Naive thymus-derived CD4-positive, alpha-beta T cell (primary cell): ENCODE measurements at regions not wholly inside any gene's neighbourhood (a gene's known extent, or its start where the extent isn't known, plus 50 kb on each side); places are given as distances from the start of the nearest gene placed in this dataset.
A peak's percentile ranks its signal among the peaks of the same experiment; 100 is the strongest.

Experiments used
- ATAC-seq: fragments of 150-1000 bp; cut with Tn5 transposase; 2 replicates; pipeline ENCODE4 v1.10.0; 2021; ENCODE audit warnings: mild to moderate bottlenecking, moderate library complexity
- CTCF ChIA-PET: fragments of 350-600 bp; sonication (Branson Sonifier 250); formaldehyde crosslinking; loops from one replicate; lab custom pipeline; 2021; ENCODE audit warnings: antibody characterized with exemption; lab: Charles Lee
- POLR2A ChIA-PET: fragments of 350-600 bp; sonication (Branson Sonifier 250); formaldehyde crosslinking; loops from one replicate; lab custom pipeline; 2021; ENCODE audit warnings: antibody characterized with exemption, inconsistent platforms; lab: Charles Lee
- DNase-seq, 9 donors: peaks; one replicate each; pipeline versions ENCODE4 v3.0.0 to v3.0.0-alpha.2; 2020 to 2022; ENCODE audit warnings: mixed read lengths in 1 of 9
- H3K27ac ChIP-seq: one replicate; pipeline ENCODE4 v1.7.0; 2013; ENCODE audit warnings: mild to moderate bottlenecking, low read depth, low read length, moderate library complexity
- H3K27me3 ChIP-seq, 2 donors: one replicate each; pipeline ENCODE4 v1.7.0; 2013; ENCODE audit warnings: low read length in 2 of 2, mild to moderate bottlenecking in 2 of 2, moderate library complexity in 2 of 2; ENCODE audit not compliant: control insufficient read depth in 2 of 2, insufficient read depth in 2 of 2
- H3K36me3 ChIP-seq, 3 experiments: 1 replicate in 2 of 3; 2 replicates in 1 of 3; pipeline ENCODE4 v1.7.0; 2013; ENCODE audit warnings: low read length in 3 of 3, mild to moderate bottlenecking in 3 of 3, moderate library complexity in 1 of 3; ENCODE audit not compliant: insufficient read depth in 3 of 3, control insufficient read depth in 2 of 3
- H3K4me1 ChIP-seq, 2 donors: one replicate each; pipeline ENCODE4 v1.7.0; 2013; ENCODE audit warnings: low read length in 2 of 2, mild to moderate bottlenecking in 2 of 2, moderate library complexity in 1 of 2; ENCODE audit not compliant: control insufficient read depth in 2 of 2, insufficient read depth in 2 of 2
- H3K4me3 ChIP-seq: 2 replicates; pipeline ENCODE4 v1.7.0; 2013; ENCODE audit warnings: mild to moderate bottlenecking, low read length
- H3K9me3 ChIP-seq, 3 experiments: 1 replicate in 2 of 3; 2 replicates in 1 of 3; pipeline ENCODE4 v1.7.0; 2013; ENCODE audit warnings: low read length in 3 of 3; ENCODE audit not compliant: control insufficient read depth in 2 of 3
- H3K27ac Mint-ChIP-seq, 9 donors: one replicate each; pipeline ENCODE4 v1.8.0; 2020 to 2022; ENCODE audit warnings: mixed read lengths in 9 of 9, mild to moderate bottlenecking in 8 of 9, moderate library complexity in 5 of 9, inconsistent platforms in 2 of 9
- H3K27me3 Mint-ChIP-seq, 5 donors: one replicate each; pipeline ENCODE4 v1.8.0; 2021 to 2022; ENCODE audit warnings: mixed read lengths in 5 of 5, mild to moderate bottlenecking in 1 of 5
- H3K36me3 Mint-ChIP-seq, 5 donors: one replicate each; pipeline ENCODE4 v1.8.0; 2020 to 2022; ENCODE audit warnings: mixed read lengths in 5 of 5, mild to moderate bottlenecking in 3 of 5, inconsistent platforms in 1 of 5
- H3K4me1 Mint-ChIP-seq, 7 donors: one replicate each; pipeline ENCODE4 v1.8.0; 2020 to 2022; ENCODE audit warnings: mixed read lengths in 7 of 7, mild to moderate bottlenecking in 3 of 7, inconsistent platforms in 1 of 7
- H3K4me3 Mint-ChIP-seq, 10 donors: one replicate each; pipeline ENCODE4 v1.8.0; 2020 to 2022; ENCODE audit warnings: mild to moderate bottlenecking in 10 of 10, mixed read lengths in 10 of 10, moderate library complexity in 6 of 10, inconsistent platforms in 2 of 10
- H3K9me3 Mint-ChIP-seq, 11 donors: one replicate each; pipeline ENCODE4 v1.8.0; 2020 to 2022; ENCODE audit warnings: mixed read lengths in 11 of 11, mild to moderate bottlenecking in 4 of 11, inconsistent platforms in 1 of 11, moderate library complexity in 1 of 11
- intact Hi-C, 2 donors: fragments of 100-400 bp; cut with micrococcal nuclease; formaldehyde crosslinking; loops; one replicate each; pipeline ENCODE4 v1.15.1; 2023

DNA sequence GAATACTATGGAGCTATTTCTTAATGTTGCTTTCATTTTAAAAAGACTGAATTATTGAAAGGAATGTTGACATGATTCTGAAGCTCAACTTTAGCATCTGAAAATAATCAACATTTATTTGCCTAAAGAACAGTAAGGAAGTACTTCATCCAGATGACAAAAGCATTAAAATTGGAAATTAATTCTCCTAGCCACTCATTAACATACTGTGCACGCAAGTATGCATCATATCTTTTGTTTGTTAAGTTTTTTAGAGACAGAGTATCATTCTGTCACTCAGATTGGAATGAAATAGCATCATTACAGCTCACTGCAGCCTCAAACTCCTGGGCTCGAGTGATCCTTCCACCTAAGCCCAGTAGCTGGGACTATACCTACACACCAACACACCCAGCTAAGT lies 632.1 kb upstream of the ALCAM start:
- peaks cover 0 to 7% (median 0%) of the 10 kb centered on the region in 5 donors for H3K27me3 Mint-ChIP-seq
- no peak for ATAC-seq
- H3K4me1 Mint-ChIP-seq = no peaks in the 10 kb centered on the region
- H3K4me3 ChIP-seq = no peak overlapping the region
- peaks cover 0 to 2% (median 0%) of the 10 kb centered on the region in 11 donors for H3K9me3 Mint-ChIP-seq
- ChIA-PET CTCF (no interaction called here), POLR2A (no interaction called here)
- no peaks in the 10 kb centered on the region for H3K36me3 ChIP-seq
- H3K27ac Mint-ChIP-seq = no peak overlapping the region
- DNase-seq = no peak
- intact Hi-C loops = no loop called here
- no peak overlapping the region for H3K4me3 Mint-ChIP-seq
- no peaks in the 10 kb centered on the region for H3K27me3 ChIP-seq
- no peak overlapping the region for H3K27ac ChIP-seq
- H3K36me3 Mint-ChIP-seq = no peaks in the 10 kb centered on the region
- H3K4me1 ChIP-seq = no peaks in the 10 kb centered on the region
- H3K9me3 ChIP-seq = no peaks in the 10 kb centered on the region

DNA sequence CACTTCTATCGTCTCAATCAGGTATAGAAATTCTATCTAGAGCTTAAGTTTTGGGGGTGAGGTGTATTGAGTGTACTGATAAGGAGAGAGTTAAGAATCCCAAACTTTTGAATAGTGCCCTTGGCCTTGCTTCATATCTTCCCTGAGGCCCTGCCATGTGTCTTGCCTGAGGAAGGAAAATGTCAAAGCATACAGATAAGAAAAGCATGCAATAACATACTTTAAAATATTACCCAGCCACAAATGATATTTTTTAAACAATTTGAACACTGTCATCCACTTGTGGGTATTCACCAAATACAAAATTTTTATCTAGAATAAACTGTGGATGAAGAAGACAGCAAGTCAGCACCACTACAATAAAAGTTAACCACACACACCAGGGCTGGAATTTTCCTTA lies 631.0 kb upstream of the ALCAM start:
- H3K4me1 Mint-ChIP-seq = no peaks in the 10 kb centered on the region
- no peak overlapping the region for H3K4me3 ChIP-seq
- no peaks in the 10 kb centered on the region for H3K4me1 ChIP-seq
- ChIA-PET POLR2A (no interaction called here), CTCF (interaction anchor here (0.7 kb wide), 1 partner anchor 1874 kb away, joined by 3 read pairs; no protein-coding TSS in a partner anchor)
- no peak for DNase-seq
- intact Hi-C loops = no loop called here
- no peak overlapping the region for H3K27ac ChIP-seq
- H3K9me3 Mint-ChIP-seq = no peaks in the 10 kb centered on the region
- no peak for ATAC-seq
- no peaks in the 10 kb centered on the region for H3K27me3 ChIP-seq
- peaks cover 0 to 7% (median 0%) of the 10 kb centered on the region in 5 donors for H3K27me3 Mint-ChIP-seq
- H3K36me3 ChIP-seq = no peaks in the 10 kb centered on the region
- H3K4me3 Mint-ChIP-seq = no peak overlapping the region
- no peak overlapping the region for H3K27ac Mint-ChIP-seq
- no peaks in the 10 kb centered on the region for H3K9me3 ChIP-seq
- no peaks in the 10 kb centered on the region for H3K36me3 Mint-ChIP-seq

DNA sequence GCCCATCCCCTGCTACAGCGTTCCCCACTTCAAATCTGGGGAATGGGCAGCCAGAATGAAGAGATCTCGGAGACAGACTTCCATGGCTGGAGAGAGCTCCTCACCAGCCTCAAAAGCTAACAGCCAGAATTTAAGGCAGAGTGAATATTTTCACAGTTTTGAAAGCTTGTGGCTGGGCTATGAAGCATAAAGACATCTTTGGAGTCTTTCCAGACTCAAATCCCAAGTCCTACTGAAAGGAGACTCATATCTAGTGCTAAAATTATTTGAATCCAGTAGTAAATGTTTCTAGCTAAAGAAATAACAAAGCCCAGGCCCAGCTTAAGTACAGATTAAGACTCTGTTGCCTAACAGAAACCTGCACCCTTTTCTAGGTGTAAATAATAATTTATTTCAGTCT lies 628.4 kb upstream of the ALCAM start:
- DNase-seq (no peak), ATAC-seq (no peak)
- H3K27ac Mint-ChIP-seq = no peak overlapping the region
- H3K27ac ChIP-seq = no peak overlapping the region
- peaks cover 0 to 3% (median 0%) of the 10 kb centered on the region in 11 donors for H3K9me3 Mint-ChIP-seq
- ChIA-PET POLR2A (no interaction called here), CTCF (no interaction called here)
- intact Hi-C loops = no loop called here
- H3K36me3 ChIP-seq = no peaks in the 10 kb centered on the region
- H3K4me3 ChIP-seq = no peak overlapping the region
- H3K27me3 ChIP-seq = no peaks in the 10 kb centered on the region
- no peak overlapping the region for H3K4me3 Mint-ChIP-seq
- H3K4me1 Mint-ChIP-seq = no peaks in the 10 kb centered on the region
- H3K4me1 ChIP-seq = no peaks in the 10 kb centered on the region
- H3K36me3 Mint-ChIP-seq = no peaks in the 10 kb centered on the region
- H3K9me3 ChIP-seq = no peaks in the 10 kb centered on the region
- peaks cover 0 to 7% (median 0%) of the 10 kb centered on the region in 5 donors for H3K27me3 Mint-ChIP-seq

DNA sequence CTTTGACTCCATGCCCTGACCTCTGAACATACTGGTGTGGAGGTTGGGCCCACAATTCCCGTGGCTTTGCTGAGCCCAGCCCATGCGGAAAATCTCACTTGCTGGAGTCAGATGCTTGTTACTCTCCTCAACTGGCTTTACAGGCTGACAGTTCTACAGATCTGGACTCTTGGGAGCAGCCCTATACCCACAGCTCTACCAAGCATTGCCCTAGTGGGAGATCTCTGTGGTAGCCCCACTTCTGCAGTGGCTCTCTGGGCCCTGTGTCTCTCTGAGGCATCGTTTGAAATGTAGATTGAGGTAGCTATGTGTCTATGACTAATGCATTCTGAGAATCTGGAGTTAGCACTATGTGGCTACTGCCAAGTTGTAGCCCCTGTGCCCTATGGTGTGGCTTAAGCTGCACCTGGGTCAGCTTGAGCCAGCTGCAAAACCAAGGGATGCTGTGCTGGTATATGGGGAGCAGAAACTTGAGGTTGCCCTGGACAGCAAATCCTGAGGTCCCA lies 625.8 kb upstream of the ALCAM start:
- H3K27me3 Mint-ChIP-seq = peaks cover 0 to 7% (median 0%) of the 10 kb centered on the region in 5 donors
- peaks cover 0 to 2% (median 0%) of the 10 kb centered on the region in 7 donors for H3K4me1 Mint-ChIP-seq
- CTCF ChIA-PET = no interaction called here
- no peaks in the 10 kb centered on the region for H3K4me1 ChIP-seq
- no peaks in the 10 kb centered on the region for H3K36me3 ChIP-seq
- H3K4me3 Mint-ChIP-seq = no peak overlapping the region
- no peaks in the 10 kb centered on the region for H3K9me3 ChIP-seq
- POLR2A ChIA-PET = no interaction called here
- H3K27me3 ChIP-seq = no peaks in the 10 kb centered on the region
- H3K36me3 Mint-ChIP-seq = no peaks in the 10 kb centered on the region
- no peak overlapping the region for H3K27ac Mint-ChIP-seq
- H3K27ac ChIP-seq = no peak overlapping the region
- no peak overlapping the region for H3K4me3 ChIP-seq
- H3K9me3 Mint-ChIP-seq = peaks cover 0 to 3% (median 0%) of the 10 kb centered on the region in 11 donors
- peak; percentile 26 for ATAC-seq
- intact Hi-C loops = no loop called here
- no peak for DNase-seq

DNA sequence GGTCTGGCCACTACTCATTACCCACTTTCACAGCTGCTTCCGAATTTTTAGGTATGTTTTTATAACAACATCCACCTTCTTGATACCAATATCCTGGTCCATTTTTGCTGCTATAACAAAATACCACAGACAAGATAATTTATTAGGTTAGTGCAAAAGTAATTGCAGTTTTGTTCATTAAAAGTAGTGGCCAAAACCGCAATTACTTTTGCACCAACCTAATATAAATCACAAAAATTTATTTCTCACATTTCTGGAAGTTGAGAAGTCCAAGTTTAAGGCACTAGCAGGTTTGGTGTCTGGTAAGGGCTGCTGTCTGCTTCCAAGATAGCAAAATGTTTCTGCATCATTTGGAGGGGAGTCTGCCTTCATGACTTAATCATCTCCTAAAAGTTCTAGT lies 624.7 kb upstream of the ALCAM start:
- ATAC-seq (no peak), DNase-seq (no peak)
- Mint-ChIP-seq H3K27ac (no peak overlapping the region), H3K36me3 (no peaks in the 10 kb centered on the region), H3K27me3 (peaks cover 0 to 6% (median 0%) of the 10 kb centered on the region in 5 donors), H3K4me3 (no peak overlapping the region), H3K9me3 (peaks cover 0 to 3% (median 0%) of the 10 kb centered on the region in 11 donors), H3K4me1 (peaks cover 0 to 2% (median 0%) of the 10 kb centered on the region in 7 donors)
- H3K4me3 ChIP-seq = no peak overlapping the region
- POLR2A ChIA-PET = no interaction called here
- H3K9me3 ChIP-seq = no peaks in the 10 kb centered on the region
- intact Hi-C loops = no loop called here
- CTCF ChIA-PET = no interaction called here
- no peaks in the 10 kb centered on the region for H3K36me3 ChIP-seq
- H3K27ac ChIP-seq = no peak overlapping the region
- H3K27me3 ChIP-seq = no peaks in the 10 kb centered on the region
- no peaks in the 10 kb centered on the region for H3K4me1 ChIP-seq

DNA sequence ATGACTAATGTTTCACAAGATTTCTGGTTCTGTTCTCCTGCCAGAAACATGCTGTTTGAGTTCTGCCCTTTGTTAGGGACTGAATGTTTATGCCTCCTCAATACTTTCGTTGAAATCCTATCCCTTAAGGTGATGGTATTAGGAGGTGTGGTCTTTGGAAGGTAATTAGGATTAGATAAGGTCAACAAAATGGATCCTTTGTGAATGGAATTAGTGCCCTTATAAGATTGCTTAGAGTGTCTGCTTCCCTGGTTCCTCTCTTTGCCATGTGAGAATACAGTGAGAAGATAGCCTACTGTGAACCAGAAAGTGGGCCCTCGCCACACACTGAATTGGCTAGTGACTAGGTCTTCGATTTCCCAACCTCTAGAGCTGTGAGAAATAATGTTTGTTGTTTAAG lies 621.4 kb upstream of the ALCAM start:
- ChIA-PET CTCF (no interaction called here), POLR2A (no interaction called here)
- Histone ChIP-seq H3K36me3 (no peaks in the 10 kb centered on the region), H3K4me3 (no peak overlapping the region), H3K4me1 (no peaks in the 10 kb centered on the region), H3K27ac (no peak overlapping the region), H3K27me3 (no peaks in the 10 kb centered on the region), H3K9me3 (no peaks in the 10 kb centered on the region)
- H3K4me3 Mint-ChIP-seq = no peak overlapping the region
- H3K9me3 Mint-ChIP-seq = peaks cover 0 to 3% (median 0%) of the 10 kb centered on the region in 11 donors
- no peaks in the 10 kb centered on the region for H3K36me3 Mint-ChIP-seq
- H3K27ac Mint-ChIP-seq = no peak overlapping the region
- intact Hi-C loops = no loop called here
- ATAC-seq = no peak
- DNase-seq = no peak
- no peaks in the 10 kb centered on the region for H3K27me3 Mint-ChIP-seq
- peaks cover 0 to 2% (median 0%) of the 10 kb centered on the region in 7 donors for H3K4me1 Mint-ChIP-seq

DNA sequence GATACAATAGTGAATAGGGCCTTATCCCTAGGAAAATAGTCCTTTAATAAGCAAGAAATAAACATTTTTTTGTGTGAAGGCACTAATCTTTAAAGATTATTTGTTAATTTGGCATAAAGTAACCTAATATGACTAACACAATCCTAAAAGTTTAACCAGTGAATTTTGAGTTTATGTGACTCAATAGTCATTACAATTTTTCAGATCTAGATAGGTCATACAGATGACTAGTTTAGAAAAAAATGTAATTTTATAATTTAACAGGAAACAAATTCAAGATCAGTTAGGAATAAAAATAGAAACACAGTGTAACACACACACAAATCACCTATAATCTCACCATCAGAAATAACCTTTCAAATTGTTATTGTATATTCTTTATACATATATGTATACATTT lies 620.7 kb upstream of the ALCAM start:
- ATAC-seq (no peak), DNase-seq (no peak)
- H3K27ac ChIP-seq = no peak overlapping the region
- no peaks in the 10 kb centered on the region for H3K36me3 ChIP-seq
- no peaks in the 10 kb centered on the region for H3K9me3 ChIP-seq
- no peak overlapping the region for H3K4me3 ChIP-seq
- Mint-ChIP-seq H3K9me3 (peaks cover 0 to 3% (median 0%) of the 10 kb centered on the region in 11 donors), H3K4me3 (no peak overlapping the region), H3K36me3 (no peaks in the 10 kb centered on the region), H3K27me3 (no peaks in the 10 kb centered on the region), H3K4me1 (peaks cover 0 to 2% (median 0%) of the 10 kb centered on the region in 7 donors), H3K27ac (no peak overlapping the region)
- no peaks in the 10 kb centered on the region for H3K4me1 ChIP-seq
- H3K27me3 ChIP-seq = no peaks in the 10 kb centered on the region
- intact Hi-C loops = no loop called here
- ChIA-PET CTCF (no interaction called here), POLR2A (no interaction called here)
